HG03354 (cell line): ENCODE measurements at regions not wholly inside any gene's neighbourhood (a gene's known extent, or its start where the extent isn't known, plus 50 kb on each side); places are given as distances from the start of the nearest gene placed in this dataset.

Experiments
- ATAC-seq: cut with Tn5 transposase; IDR thresholded peaks from one replicate; pipeline ENCODE4 v1.9.1; 2021; ENCODE audit warnings: mild to moderate bottlenecking; ENCODE audit not compliant: unreplicated experiment, poor library complexity, severe bottlenecking

- ATAC-seq, result no peak
Measured at GRCh38 chr6:106886081-106886843, 88.3 kb downstream of the CD24 start.

- ATAC-seq, result no peak
Measured at GRCh38 chr6:106885679-106886078, 88.8 kb downstream of the CD24 start.

- ATAC-seq, result no peak
Measured at GRCh38 chr6:106884576-106884975, 90.0 kb downstream of the CD24 start.

- ATAC-seq, result no peak
Measured at GRCh38 chr6:106883808-106884262, 90.7 kb downstream of the CD24 start.

GRCh38 chr6:106882601-106883518 is 91.7 kb downstream of the CD24 start:
- no peak for ATAC-seq

GRCh38 chr6:106882138-106882537 is 92.4 kb downstream of the CD24 start:
- no peak for ATAC-seq

GRCh38 chr6:106880952-106881351 is 93.6 kb downstream of the CD24 start:
- no peak for ATAC-seq

- no peak for ATAC-seq
Measured at GRCh38 chr6:106875782-106876321, 98.7 kb downstream of the CD24 start.

GRCh38 chr6:106874481-106874880 is 100.0 kb downstream of the CD24 start:
- no peak for ATAC-seq

GRCh38 chr6:106872049-106872448 is 102.5 kb downstream of the CD24 start:
- ATAC-seq, result no peak

GRCh38 chr6:106870824-106871717 is 103.5 kb downstream of the CD24 start:
- ATAC-seq, result no peak

- no peak for ATAC-seq
Measured at GRCh38 chr6:106870069-106870468, 104.5 kb downstream of the CD24 start.

GRCh38 chr6:106869203-106869602 is 105.3 kb downstream of the CD24 start:
- no peak for ATAC-seq

GRCh38 chr6:106866875-106867658 is 107.5 kb downstream of the CD24 start:
- ATAC-seq, result no peak

GRCh38 chr6:106862858-106863257 is 111.7 kb downstream of the CD24 start:
- ATAC-seq, result no peak

GRCh38 chr6:106860940-106861339 is 113.6 kb downstream of the CD24 start:
- ATAC-seq, result no peak

GRCh38 chr6:106858653-106859092 is 115.9 kb downstream of the CD24 start:
- no peak for ATAC-seq

- ATAC-seq, result no peak
Measured at GRCh38 chr6:106857771-106858652, 116.5 kb downstream of the CD24 start.
